Right lobe of liver (tissue), 4 donors: ENCODE measurements at regions not wholly inside any gene's neighbourhood (a gene's known extent, or its start where the extent isn't known, plus 50 kb on each side); places are given as distances from the start of the nearest gene placed in this dataset.

Experiments
- POLR2A ChIP-seq: fragments of 450-650 bp; IDR thresholded peaks from one replicate; pipeline ENCODE4 v1.6.1; 2017; ENCODE audit warnings: antibody characterized with exemption, mild to moderate bottlenecking
- TF ChIP-seq, protein P1 (sequence below), 4 donors: fragments of 200-600 bp in 3 of 4; fragments of 450-650 bp in 1 of 4; IDR thresholded peaks; one replicate each; pipeline versions ENCODE4 v1.5.1 to v1.8.0; 2016 to 2022; ENCODE audit warnings: antibody characterized with exemption in 4 of 4, mild to moderate bottlenecking in 2 of 4
- donor health status: DM: no; HTN: no; CAD: no.
- donor health status: DM: no; HTN: no; CAD: no.
- donor health status: DM: no; HTN: yes; CAD: no.

DNA sequence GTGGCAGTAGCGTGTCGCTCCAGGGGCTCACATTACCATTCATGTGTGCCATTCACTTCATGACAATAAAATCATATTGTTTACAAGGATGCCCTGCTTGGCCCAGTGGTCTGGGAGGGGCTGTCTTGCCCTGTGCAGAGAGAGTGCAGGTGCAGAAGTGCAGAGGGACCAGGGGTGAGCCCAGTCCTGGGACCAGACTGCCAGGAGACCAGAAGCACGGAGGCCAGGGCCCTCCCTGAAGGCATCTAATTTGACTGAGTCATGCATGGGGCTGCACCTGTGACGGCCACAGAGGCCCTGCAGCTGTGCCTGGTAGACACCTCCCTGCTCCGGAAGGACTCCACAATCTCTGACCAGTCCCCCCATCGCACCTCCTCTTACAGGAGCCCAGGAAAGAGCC lies 164.4 kb upstream of the FOXD4L5 start:
- TF ChIP-seq, protein P1, sequence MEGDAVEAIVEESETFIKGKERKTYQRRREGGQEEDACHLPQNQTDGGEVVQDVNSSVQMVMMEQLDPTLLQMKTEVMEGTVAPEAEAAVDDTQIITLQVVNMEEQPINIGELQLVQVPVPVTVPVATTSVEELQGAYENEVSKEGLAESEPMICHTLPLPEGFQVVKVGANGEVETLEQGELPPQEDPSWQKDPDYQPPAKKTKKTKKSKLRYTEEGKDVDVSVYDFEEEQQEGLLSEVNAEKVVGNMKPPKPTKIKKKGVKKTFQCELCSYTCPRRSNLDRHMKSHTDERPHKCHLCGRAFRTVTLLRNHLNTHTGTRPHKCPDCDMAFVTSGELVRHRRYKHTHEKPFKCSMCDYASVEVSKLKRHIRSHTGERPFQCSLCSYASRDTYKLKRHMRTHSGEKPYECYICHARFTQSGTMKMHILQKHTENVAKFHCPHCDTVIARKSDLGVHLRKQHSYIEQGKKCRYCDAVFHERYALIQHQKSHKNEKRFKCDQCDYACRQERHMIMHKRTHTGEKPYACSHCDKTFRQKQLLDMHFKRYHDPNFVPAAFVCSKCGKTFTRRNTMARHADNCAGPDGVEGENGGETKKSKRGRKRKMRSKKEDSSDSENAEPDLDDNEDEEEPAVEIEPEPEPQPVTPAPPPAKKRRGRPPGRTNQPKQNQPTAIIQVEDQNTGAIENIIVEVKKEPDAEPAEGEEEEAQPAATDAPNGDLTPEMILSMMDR (IDR thresholded peaks at IDR 0.05) = no peak
- no peak for TF ChIP-seq POLR2A
